Brain pericyte (primary cell): ENCODE measurements at regions not wholly inside any gene's neighbourhood (a gene's known extent, or its start where the extent isn't known, plus 50 kb on each side); places are given as distances from the start of the nearest gene placed in this dataset.
"Not testable (repeated sequence)": the region's sequence is repeated elsewhere in the genome, so short reads cannot be mapped to it uniquely, and the experiment has no call there.

Source experiments
- DNase-seq: peaks from one replicate; pipeline ENCODE4 v3.0.0-alpha.2; 2012; ENCODE audit warnings: low read depth, low spot score

GRCh38 chr1:149635290-149635899 is 51.7 kb downstream of the PPIAL4C start:
- not testable (repeated sequence) for DNase-seq

DNA sequence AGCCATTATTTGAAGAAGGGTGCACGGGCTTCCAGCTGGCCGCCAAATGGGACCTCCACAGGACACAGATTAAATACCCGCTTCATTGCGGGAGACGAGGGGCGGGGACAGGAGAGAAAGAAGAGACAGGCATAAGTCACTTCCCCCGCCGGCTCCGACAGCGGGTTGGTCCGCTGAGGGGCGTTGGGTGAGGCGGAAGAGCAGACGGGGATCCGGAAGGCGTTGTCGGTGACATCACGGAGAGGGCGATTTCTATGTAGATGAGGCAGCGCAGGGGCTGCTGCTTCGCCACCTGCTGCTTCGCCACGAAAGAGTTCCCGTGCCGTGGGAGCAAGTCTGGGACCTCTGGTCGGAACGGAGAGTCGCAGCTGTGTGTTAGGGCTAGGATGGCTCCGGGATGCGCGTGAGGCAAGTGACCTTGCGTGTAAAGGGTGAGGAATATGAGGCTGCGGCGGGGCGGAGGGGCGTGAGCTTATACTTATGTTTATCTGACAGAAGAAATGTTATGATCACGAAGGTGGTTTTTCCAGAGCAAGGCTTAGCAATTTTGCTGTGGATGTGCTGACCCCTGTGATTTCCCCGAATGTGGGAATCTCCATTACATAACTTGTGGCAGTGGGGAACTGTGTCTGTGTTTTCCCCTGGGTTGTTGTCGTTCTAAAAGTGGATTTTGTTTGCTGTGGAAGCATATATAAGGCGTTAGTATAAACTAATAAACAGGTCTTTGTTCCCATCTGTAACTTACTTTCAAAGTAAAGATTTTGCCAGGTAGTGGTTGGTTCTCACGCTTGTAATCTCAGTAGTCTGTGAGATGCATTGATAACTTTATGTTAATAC is 52.9 kb downstream of the PPIAL4C start:
- DNase-seq = peak; percentile 62

DNA sequence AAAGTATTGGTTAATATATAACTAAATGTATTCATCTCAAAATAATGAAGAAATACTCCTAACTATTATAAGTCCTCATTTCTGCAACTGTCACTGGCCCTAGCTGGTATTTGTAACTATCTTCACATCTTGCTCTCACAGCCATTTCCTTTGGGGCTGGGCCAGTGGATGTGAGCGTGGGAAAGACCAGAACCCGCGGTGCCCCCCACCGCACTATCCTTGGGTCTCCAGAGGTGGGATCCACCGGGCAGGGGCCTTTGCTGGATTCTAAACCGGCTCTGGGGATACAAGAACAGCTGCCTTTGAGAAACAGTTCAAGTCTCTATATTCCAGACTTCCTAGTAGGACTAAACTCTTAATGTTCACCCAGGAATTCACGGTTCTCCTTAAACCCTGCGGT is 54.8 kb downstream of the PPIAL4C start:
- not testable (repeated sequence) for DNase-seq

- not testable (repeated sequence) for DNase-seq
Observed at GRCh38 chr1:149638901-149639658, 55.4 kb downstream of the PPIAL4C start.

- DNase-seq = not testable (repeated sequence)
Observed at GRCh38 chr1:149641179-149641578, 57.5 kb downstream of the PPIAL4C start.

- DNase-seq = not testable (repeated sequence)
Observed at GRCh38 chr1:149644818-149645217, 61.2 kb downstream of the PPIAL4C start.

DNA sequence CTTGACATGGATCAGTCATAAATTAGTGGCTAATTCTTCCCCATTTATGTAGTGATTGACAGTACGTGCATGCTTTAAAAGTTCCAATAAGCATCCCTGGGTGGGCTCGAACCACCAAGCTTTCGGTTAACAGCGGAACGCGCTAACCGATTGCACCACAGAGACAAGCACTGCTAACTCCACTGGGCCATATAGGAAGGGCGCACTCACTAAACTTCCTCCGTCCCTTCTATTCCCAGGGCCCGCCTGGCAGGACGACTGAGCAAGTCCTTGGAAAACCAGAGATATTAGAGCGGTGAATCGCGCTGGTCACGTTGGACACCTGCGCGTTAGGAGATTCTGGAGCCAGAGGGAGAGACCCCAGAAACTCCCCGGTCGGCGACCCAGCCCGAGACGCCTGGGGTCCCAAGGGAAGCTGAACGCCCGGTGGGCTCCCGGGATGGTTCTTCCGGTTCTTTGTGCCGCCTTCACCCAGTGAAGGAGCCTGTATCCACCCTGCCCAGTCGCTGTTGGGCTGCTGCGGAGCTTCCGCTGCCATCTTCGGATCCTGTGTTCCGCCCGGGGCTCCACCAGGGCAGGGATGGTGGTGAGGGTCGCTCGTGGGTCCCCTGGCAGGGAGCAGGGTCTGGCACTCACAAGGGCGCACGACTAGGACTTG is 62.8 kb downstream of the PPIAL4C start:
- not testable (repeated sequence) for DNase-seq

- not testable (repeated sequence) for DNase-seq
Observed at GRCh38 chr1:149647018-149647373, 63.3 kb downstream of the PPIAL4C start.

DNA sequence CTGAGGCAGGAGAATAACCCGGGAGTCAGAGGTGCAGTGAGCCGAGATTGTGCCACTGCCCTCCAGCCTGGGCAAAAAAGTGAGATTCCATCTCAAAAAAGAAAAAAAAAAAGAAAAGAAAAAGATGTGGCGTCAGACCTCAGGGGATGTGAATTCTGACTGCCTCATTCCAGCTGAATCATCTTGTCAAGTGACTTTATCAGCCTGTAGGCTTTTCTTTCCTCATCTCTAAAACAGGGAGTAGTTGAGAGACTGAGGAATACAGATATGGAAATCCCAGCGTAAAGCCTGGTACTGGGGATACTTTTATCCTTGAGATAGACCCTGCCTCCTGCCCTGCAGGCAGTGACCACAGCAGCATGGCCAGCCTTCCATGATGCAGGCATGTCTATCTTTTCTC is 74.1 kb downstream of the PPIAL4C start:
- not testable (repeated sequence) for DNase-seq

DNA sequence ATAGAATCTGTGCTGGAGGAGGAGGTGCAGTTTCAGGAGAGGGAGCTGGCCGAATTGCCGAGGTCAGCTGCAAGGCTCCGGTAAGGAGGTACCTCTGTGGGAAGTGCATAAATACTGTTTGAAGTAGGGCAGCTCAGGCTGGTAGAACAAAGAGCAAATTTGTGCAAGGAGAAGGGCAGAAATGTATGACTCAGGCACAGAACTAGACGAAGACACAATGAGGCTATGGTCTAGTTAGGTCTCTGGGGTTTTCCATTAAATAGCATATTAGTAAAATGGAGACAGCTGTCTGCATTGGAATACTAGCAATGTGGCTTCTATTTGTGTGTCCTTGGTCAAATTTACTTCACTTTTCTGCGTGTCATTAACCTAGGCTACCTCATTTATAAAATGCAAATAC is 74.5 kb downstream of the PPIAL4C start:
- DNase-seq = not testable (repeated sequence)

GRCh38 chr1:149664624-149665023 is 81.0 kb downstream of the PPIAL4C start:
- DNase-seq = not testable (repeated sequence)

GRCh38 chr1:149665033-149665432 is 81.4 kb downstream of the PPIAL4C start:
- DNase-seq = not testable (repeated sequence)

DNA sequence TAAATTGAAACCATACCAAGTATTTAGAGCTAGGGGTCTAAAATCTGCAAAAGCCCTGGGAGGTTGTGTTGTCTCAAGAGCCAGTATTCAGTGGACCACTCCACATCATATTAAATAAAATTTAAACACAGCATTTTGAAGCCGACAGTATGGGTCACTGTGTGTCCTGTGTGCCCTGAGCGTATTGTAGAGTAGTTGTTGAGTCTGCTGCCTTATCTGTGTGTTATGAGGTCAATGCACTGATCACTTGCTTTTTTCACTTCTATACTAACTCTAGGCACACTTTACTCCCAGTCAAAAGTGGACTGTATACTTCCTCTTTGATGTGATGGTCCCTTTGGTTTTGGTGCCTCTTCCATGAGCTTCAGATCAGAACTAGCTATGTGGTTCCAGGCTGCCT is 81.9 kb downstream of the PPIAL4C start:
- DNase-seq = not testable (repeated sequence)

DNA sequence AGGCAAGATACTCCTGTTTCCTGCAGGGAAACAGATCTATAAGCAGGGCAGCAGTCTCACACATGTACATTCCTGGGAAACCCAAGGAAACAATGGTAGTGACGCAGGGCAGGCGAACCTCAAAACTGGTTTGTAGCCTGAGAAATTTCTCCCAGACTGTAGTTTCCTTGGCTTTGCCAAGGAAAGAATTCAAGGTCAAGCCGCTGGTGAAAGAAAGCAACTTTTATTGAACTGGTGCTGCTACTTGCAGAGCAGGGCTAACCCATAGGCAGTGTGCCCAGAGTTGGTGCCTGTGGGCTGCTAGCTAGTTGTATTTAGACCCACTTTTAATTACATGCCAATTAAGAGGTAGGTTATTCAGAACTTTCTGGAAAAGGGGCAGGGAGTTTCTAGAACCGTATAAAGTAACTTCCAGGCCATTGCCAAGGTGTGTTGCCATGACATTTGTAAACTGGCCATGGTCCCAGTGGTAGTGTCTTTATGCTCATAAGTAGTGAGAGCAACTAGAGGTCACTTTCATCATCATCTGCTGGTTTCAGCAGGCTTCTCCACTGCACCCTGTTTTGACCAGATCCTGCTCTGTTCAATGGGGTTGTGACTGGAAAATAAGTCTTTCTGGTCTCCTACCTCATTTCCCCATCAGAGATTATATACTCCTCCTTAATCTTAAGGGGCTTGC is 89.7 kb downstream of the PPIAL4C start:
- DNase-seq = not testable (repeated sequence)

GRCh38 chr1:149674921-149675320 is 91.3 kb downstream of the PPIAL4C start:
- not testable (repeated sequence) for DNase-seq

DNA sequence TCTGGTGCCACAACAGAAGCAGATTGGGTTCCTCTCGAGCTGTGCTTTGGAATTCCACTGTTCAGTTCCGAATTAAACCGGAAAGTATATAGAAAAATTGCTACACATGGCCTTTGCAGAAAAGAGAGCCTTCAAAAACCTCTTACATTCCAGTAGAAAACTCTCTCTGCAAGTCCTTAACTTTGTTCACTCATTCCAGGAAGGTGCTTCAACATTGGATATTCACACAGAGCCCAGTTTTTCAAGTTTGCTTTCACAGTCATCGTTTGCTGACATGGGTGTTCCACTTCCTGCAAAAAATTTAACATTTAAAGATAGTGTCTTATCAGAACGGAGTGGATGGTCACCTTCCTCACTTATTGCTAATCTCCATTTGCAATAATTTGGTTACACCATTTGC is 93.7 kb downstream of the PPIAL4C start:
- DNase-seq = not testable (repeated sequence)

DNA sequence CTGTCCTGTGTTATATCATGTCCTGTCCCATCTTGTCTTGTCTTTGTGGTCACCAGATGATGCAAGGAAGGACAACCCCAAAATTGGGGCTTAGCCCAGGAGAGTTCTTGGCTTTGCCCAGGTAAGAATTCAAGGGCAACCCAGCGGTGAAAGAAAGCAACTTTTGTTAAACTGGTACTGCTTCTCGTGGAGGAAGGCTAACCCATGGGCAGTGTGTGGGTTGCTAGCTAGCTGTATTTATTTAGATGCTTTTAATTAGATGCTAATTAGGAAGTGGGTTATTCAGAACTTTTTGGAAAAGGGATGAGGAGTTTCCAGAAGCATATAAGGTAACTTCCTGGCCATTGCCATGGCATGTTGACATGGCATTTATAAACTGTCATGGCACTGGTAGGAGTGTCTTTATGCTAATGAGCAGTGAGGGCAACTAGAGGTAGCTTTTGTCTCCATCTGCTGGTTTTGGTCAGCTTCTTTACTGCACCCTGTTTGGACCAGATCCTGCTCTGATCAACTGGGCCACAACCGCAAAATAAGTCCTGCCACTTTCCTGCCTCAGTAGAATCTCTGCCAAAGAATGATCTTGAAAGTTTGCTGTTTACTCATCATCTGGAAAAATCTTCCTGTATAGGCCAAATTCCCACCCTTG is 95.8 kb upstream of the FCGR1A start:
- not testable (repeated sequence) for DNase-seq

DNA sequence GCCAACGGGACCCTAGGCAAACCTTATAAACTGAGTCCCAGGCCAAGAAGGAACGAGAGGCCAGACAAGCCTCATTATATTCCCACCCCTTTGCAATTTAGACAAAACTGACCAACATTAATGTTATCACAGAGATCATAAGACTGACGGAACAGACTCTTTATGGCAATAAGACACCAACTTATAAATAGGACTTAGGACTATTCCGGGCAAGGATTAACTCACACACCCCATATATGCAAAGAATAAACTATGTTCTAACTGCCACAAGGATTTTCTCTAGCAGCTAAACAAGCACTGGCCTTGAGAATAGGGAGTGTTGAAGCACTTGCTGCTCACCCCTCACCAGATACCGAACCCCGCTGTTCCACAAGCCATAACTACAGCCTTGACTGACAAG is 91.1 kb upstream of the FCGR1A start:
- not testable (repeated sequence) for DNase-seq

GRCh38 chr1:149692804-149693539 is 89.5 kb upstream of the FCGR1A start:
- not testable (repeated sequence) for DNase-seq

DNA sequence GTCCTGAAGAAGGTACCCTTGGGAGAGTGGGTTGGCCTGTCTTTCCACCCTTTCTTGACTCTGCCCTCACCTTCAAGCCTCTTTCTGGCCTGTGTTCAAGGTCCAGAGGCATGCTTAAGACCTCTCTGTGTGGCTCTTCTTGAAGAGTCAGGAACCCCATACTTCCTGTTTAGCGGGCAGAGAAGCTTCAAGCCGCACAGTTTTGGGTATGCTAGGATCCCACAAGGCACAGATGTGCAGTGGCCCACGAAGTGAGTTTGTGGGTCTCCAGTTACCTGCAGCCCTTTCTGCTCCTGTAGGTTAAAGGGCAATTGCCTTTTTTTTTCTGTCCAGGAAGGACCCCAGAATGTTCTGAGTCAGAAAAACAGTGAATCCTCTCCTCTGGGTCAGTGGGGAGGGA is 87.4 kb upstream of the FCGR1A start:
- not testable (repeated sequence) for DNase-seq
